HG02678 (cell line): ENCODE measurements at regions not wholly inside any gene's neighbourhood (a gene's known extent, or its start where the extent isn't known, plus 50 kb on each side); places are given as distances from the start of the nearest gene placed in this dataset.
"Not testable (repeated sequence)": the region's sequence is repeated elsewhere in the genome, so short reads cannot be mapped to it uniquely, and the experiment has no call there.

Experiments used
- ATAC-seq: cut with Tn5 transposase; IDR thresholded peaks from one replicate; pipeline ENCODE4 v1.9.1; 2021; ENCODE audit warnings: mild to moderate bottlenecking, moderate library complexity; ENCODE audit not compliant: unreplicated experiment

- ATAC-seq: not testable (repeated sequence)
Measured at GRCh38 chr9:65454666-65455065, 169.7 kb upstream of the FOXD4L5 start.

DNA sequence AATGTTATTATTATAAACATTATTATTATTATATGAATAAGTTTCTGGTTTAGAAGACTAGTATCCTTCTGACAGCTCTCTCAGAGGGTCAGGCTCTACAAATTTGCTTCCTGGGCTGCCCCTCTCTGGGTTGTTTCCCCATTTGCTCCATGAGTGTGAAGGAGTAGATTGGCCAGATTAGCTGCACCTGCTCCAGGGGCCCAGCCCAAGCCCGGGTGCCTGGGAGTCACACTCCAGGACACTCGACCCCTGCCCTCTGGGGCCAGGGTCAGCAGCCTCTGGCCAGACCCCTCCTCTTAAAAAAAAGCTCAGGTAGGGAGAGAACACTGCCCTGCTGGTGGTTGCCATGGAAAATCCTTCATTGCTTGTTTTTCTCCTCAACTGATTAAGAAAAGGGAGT lies 169.0 kb upstream of the FOXD4L5 start:
- ATAC-seq: not testable (repeated sequence)

GRCh38 chr9:65449886-65450610 lies 165.0 kb upstream of the FOXD4L5 start:
- not testable (repeated sequence) for ATAC-seq

DNA sequence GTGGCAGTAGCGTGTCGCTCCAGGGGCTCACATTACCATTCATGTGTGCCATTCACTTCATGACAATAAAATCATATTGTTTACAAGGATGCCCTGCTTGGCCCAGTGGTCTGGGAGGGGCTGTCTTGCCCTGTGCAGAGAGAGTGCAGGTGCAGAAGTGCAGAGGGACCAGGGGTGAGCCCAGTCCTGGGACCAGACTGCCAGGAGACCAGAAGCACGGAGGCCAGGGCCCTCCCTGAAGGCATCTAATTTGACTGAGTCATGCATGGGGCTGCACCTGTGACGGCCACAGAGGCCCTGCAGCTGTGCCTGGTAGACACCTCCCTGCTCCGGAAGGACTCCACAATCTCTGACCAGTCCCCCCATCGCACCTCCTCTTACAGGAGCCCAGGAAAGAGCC lies 164.4 kb upstream of the FOXD4L5 start:
- ATAC-seq: no peak

DNA sequence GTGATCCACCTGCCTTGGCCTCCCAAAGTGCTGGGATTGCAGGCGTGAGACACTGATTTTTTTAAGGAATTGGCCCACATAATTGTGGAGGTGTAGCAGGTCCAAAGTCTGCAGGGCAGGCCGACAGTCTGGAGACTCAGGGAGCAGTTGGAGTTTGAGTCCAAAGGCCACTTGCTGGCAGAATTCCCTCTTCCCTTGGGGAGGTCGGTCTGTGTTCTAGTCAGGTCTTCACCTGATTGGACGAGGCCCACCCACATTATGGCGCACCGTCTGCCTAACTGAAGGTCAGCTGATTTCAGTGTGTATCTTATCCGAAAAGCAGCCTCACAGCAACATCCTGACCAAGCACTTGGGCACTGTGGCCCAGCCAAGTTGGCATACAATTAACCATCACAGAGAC lies 162.1 kb upstream of the FOXD4L5 start:
- ATAC-seq: not testable (repeated sequence)

- not testable (repeated sequence) for ATAC-seq
Measured at GRCh38 chr9:65445991-65446390, 161.0 kb upstream of the FOXD4L5 start.

GRCh38 chr9:65444943-65445342 lies 159.9 kb upstream of the FOXD4L5 start:
- no peak for ATAC-seq

DNA sequence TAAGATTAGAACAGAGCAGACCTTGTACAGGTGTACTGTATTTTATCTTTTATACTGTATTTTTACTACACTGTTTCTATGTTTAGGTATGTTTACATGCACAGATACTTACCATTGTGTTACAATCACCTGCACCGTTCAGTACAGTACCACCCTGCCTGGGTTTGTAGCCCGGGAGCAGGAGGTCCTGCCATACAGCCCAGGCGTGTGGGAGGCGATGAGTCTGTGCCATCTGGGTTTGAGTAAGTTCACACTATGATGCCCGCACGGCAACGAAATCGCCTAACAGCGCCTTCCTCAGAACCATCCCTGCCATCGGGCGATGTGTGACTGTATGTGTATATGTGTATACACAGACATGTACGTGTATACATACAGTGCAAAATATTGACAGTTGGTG lies 157.1 kb upstream of the FOXD4L5 start:
- not testable (repeated sequence) for ATAC-seq

- ATAC-seq: not testable (repeated sequence)
Measured at GRCh38 chr9:65441324-65441920, 156.4 kb upstream of the FOXD4L5 start.

DNA sequence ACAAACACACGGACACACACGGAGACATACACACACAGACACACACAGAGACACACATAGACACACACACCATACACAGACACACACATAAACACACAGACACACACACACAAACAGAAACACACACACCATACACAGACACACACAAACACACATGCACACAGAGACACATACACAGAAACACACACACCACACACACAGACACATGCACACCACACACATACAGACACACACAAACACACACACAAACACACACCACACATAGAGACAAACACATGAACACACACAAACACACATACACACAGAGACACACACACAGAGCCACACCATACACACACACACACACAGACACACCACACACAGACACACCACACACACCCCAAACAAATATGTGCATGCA lies 152.7 kb upstream of the FOXD4L5 start:
- no peak for ATAC-seq

DNA sequence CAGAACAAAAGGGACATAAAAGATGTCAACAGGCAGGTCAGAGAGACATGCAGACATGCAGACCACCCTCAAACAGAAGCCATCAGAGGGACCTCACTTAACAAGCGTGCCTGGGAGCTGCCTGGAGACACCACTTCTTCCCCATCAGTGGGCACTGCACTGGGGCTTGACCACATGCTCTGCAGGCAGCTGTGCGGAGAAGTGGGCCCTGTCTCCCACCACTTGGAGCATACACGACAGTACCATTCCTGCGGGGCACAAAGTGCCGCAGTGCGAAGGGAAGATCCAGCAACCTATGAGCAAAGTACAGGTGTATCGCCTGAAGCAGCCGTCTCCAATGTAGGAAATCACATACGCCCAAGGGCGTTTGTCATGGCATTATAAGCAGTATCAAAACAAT lies 150.5 kb upstream of the FOXD4L5 start:
- ATAC-seq: no peak

DNA sequence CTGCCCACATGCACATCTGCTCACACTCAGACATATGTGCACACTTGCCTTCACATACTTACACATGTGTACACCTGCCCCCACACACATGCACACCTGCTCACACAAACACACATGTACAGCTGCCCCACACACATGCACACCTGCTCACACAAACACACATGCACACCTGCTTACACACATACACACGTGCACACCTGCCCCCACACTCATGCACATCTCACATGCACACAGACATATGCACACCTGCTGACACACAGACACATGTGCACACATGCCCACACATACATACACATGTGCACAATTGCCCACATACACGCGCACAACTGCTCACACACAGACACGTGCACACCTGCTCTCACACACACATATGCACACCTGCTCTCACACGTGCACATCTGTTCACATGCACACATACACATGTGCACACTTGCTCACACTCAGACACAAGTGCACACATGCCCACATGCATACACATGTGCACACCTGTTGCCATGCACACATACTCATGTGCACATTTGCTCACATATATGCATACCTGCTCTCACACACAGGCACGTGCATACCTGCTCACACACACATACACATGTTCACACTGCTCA lies 147.8 kb upstream of the FOXD4L5 start:
- no peak for ATAC-seq

DNA sequence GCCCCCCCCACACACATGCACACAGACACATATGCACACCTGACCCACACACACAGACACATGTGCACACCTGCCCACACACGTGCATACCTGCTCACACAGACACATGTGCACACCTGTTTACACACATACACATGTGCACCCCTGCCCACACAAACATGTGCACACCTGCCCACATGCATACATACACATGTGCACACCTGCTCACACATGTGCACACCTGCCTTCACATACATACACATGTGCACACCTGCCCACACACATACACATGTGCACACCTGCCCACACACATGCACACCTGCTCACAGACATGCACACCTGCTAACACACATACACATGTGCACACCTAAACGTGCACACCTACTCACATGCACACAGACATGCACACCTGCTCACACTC lies 147.0 kb upstream of the FOXD4L5 start:
- no peak for ATAC-seq

- ATAC-seq: no peak
Measured at GRCh38 chr9:65430221-65430620, 145.2 kb upstream of the FOXD4L5 start.

DNA sequence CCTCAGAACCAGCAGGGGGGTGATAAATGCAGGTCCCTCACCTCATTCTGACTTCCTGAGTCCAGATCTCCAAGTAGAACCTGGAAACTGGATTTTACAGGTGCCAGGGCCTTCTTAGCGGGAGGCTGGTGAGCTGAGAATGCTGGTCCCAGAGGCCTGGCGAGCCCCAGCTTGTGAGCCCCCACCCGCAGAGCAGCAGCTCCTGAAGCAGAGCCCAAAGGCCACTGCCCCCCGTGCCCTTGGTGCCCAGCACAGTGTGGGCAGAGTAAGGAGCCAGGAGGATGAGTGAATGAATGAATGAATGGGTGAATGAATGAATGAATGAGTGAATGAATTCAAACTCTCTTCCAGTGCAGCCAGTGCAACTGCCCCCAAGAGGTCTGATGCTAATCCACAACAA lies 142.4 kb upstream of the FOXD4L5 start:
- ATAC-seq: not testable (repeated sequence)

- not testable (repeated sequence) for ATAC-seq
Measured at GRCh38 chr9:65426813-65427212, 141.8 kb upstream of the FOXD4L5 start.

DNA sequence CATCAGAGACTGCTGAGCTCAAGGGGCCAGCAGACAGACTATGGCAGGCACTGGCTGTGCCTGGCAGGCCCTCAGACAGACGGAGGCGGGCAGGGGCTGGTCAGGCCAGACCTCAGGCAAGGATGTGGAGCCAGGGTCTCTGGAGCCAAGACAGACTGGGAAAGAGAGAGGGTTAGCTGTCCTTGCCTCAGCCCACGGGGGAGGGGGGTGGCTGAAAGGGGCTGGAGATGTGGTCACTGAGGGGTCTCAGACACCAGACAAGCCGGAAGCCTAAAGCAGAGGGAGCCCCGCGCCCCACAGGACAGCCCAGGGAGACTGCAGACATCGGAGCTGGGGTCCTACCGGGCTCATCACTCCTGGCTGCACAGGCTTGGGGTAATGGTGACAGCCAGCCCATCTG lies 141.2 kb upstream of the FOXD4L5 start:
- no peak for ATAC-seq

DNA sequence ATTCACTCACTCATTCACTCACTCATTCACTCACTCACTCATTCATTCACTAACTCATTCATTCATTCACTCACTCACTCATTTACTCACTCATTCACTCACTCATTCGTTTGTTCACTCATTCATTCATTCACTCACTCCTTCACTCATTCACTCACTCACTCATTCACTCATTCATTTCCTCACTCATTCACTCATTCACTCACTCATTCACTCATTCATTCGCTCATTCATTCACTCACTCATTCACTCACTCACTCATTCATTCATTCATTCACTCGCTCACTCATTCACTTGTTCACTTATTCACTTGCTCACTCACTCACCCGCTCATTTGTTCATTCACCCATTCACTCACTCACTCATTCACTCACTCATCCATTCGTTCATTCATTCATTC lies 140.2 kb upstream of the FOXD4L5 start:
- ATAC-seq: not testable (repeated sequence)

DNA sequence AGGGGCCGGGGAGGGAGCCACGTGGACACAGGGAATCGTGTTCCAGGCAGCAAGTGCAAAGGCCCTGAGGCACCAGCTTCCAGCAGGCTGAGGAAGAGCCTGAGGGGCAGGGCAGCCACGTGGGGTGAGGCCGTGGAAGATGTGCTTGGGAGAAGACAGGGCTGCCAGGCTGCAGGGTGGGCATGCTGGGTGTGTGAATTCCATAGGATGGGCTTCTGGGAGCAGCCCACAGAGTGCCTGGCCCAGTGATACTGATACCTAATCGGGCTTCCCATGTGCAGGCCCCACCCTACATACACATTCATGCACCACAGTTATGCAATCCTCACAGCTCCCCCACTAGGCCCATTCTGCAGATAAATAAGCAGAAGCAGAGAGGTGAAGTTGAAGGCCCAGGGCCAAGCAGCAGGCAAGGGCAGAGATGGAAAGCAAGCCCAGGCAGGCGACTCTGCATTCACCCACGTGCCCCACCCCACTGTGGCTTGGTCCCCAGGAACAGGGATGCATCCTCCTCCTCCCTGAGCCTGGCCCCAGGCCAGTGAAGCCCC lies 139.5 kb upstream of the FOXD4L5 start:
- not testable (repeated sequence) for ATAC-seq

- ATAC-seq: not testable (repeated sequence)
Measured at GRCh38 chr9:65423691-65424436, 138.9 kb upstream of the FOXD4L5 start.
